HG02973 (cell line): ENCODE measurements at regions not wholly inside any gene's neighbourhood (a gene's known extent, or its start where the extent isn't known, plus 50 kb on each side); places are given as distances from the start of the nearest gene placed in this dataset.
"Not testable (repeated sequence)": the region's sequence is repeated elsewhere in the genome, so short reads cannot be mapped to it uniquely, and the experiment has no call there.

ENCODE experiments used
- ATAC-seq: cut with Tn5 transposase; IDR thresholded peaks from one replicate; pipeline ENCODE4 v1.9.1; 2021; ENCODE audit warnings: moderate library complexity; ENCODE audit not compliant: unreplicated experiment

GRCh38 chr6:97876711-97877110, 593.7 kb upstream of the MMS22L start:
- ATAC-seq: no peak

- no peak for ATAC-seq
These were observed 599.7 kb upstream of the MMS22L start for GRCh38 chr6:97882755-97883154.

- no peak for ATAC-seq
These were observed 602.3 kb upstream of the MMS22L start for GRCh38 chr6:97885325-97885724.

- ATAC-seq: no peak
These were observed 602.8 kb upstream of the MMS22L start for GRCh38 chr6:97885828-97886227.

GRCh38 chr6:97901531-97901930, 618.5 kb upstream of the MMS22L start:
- no peak for ATAC-seq

- no peak for ATAC-seq
These were observed 626.4 kb upstream of the MMS22L start for GRCh38 chr6:97909380-97909779.

- no peak for ATAC-seq
These were observed 630.7 kb upstream of the MMS22L start for GRCh38 chr6:97913721-97914120.

GRCh38 chr6:97914912-97915311, 631.9 kb upstream of the MMS22L start:
- no peak for ATAC-seq

GRCh38 chr6:97915537-97915936, 632.5 kb upstream of the MMS22L start:
- ATAC-seq: no peak

GRCh38 chr6:97917369-97917768, 634.4 kb upstream of the MMS22L start:
- no peak for ATAC-seq

GRCh38 chr6:97919046-97919445, 636.0 kb upstream of the MMS22L start:
- no peak for ATAC-seq

GRCh38 chr6:97919631-97920030, 636.6 kb upstream of the MMS22L start:
- no peak for ATAC-seq

- no peak for ATAC-seq
These were observed 640.2 kb upstream of the MMS22L start for GRCh38 chr6:97923249-97923648.

- ATAC-seq: no peak
These were observed 642.5 kb upstream of the MMS22L start for GRCh38 chr6:97925504-97925903.

- ATAC-seq: no peak
These were observed 656.6 kb upstream of the MMS22L start for GRCh38 chr6:97939440-97940168.

- ATAC-seq: no peak
These were observed 664.8 kb upstream of the MMS22L start for GRCh38 chr6:97947841-97948240.

- no peak for ATAC-seq
These were observed 675.1 kb upstream of the MMS22L start for GRCh38 chr6:97958134-97958533.

- no peak for ATAC-seq
These were observed 680.2 kb upstream of the MMS22L start for GRCh38 chr6:97963193-97963592.

GRCh38 chr6:97969065-97969464, 686.0 kb upstream of the MMS22L start:
- ATAC-seq: no peak

- no peak for ATAC-seq
These were observed 694.1 kb upstream of the MMS22L start for GRCh38 chr6:97977084-97977483.

- no peak for ATAC-seq
These were observed 695.8 kb upstream of the MMS22L start for GRCh38 chr6:97978855-97979271.

GRCh38 chr6:97979285-97979684, 696.3 kb upstream of the MMS22L start:
- not testable (repeated sequence) for ATAC-seq

- ATAC-seq: no peak
These were observed 706.4 kb upstream of the MMS22L start for GRCh38 chr6:97989451-97989850.
